ENCODE measurements at regions not wholly inside any gene's neighbourhood (a gene's known extent, or its start where the extent isn't known, plus 50 kb on each side); places are given as distances from the start of the nearest gene placed in this dataset.

- H3K27ac Mint-ChIP-seq = no peak overlapping the region
Measured at GRCh38 chr10:4670737-4671136, 155.3 kb upstream of the AKR1E2 start.

GRCh38 chr10:4669585-4669984 is 156.4 kb upstream of the AKR1E2 start:
- Mint-ChIP-seq H3K4me3 (no peak overlapping the region), H3K27ac (no peak overlapping the region), H3K9me3 (peaks cover 5% of the 10 kb centered on the region), H3K27me3 (peaks cover 18% of the 10 kb centered on the region), H3K4me1 (no peaks in the 10 kb centered on the region), H3K36me3 (no peaks in the 10 kb centered on the region)
- no peak for DNase-seq

More at GRCh38 chr10:4670737-4671136, 155.3 kb upstream of the AKR1E2 start:
- H3K4me1 Mint-ChIP-seq = no peaks in the 10 kb centered on the region
- DNase-seq = no peak
- no peaks in the 10 kb centered on the region for H3K36me3 Mint-ChIP-seq
- H3K27me3 Mint-ChIP-seq = peaks cover 29% of the 10 kb centered on the region
- H3K4me3 Mint-ChIP-seq = no peak overlapping the region
- peaks cover 5% of the 10 kb centered on the region for H3K9me3 Mint-ChIP-seq

- no peak overlapping the region for H3K27ac Mint-ChIP-seq
- H3K4me3 Mint-ChIP-seq = no peak overlapping the region
- peaks cover 31% of the 10 kb centered on the region for H3K27me3 Mint-ChIP-seq
- no peaks in the 10 kb centered on the region for H3K9me3 Mint-ChIP-seq
- no peaks in the 10 kb centered on the region for H3K36me3 Mint-ChIP-seq
- DNase-seq = no peak
- H3K4me1 Mint-ChIP-seq = no peaks in the 10 kb centered on the region
Measured at GRCh38 chr10:4663162-4663992, 162.6 kb upstream of the AKR1E2 start.

- no peak overlapping the region for H3K27ac Mint-ChIP-seq
- peaks cover 31% of the 10 kb centered on the region for H3K27me3 Mint-ChIP-seq
- H3K9me3 Mint-ChIP-seq = no peaks in the 10 kb centered on the region
- no peak overlapping the region for H3K4me3 Mint-ChIP-seq
- no peaks in the 10 kb centered on the region for H3K4me1 Mint-ChIP-seq
- DNase-seq = no peak
- H3K36me3 Mint-ChIP-seq = no peaks in the 10 kb centered on the region
Measured at GRCh38 chr10:4662576-4663161, 163.3 kb upstream of the AKR1E2 start.

GRCh38 chr10:4661511-4662255 is 164.3 kb upstream of the AKR1E2 start:
- peaks cover 31% of the 10 kb centered on the region for H3K27me3 Mint-ChIP-seq
- no peaks in the 10 kb centered on the region for H3K36me3 Mint-ChIP-seq
- H3K27ac Mint-ChIP-seq = no peak overlapping the region
- no peak for DNase-seq
- no peaks in the 10 kb centered on the region for H3K9me3 Mint-ChIP-seq
- no peak overlapping the region for H3K4me3 Mint-ChIP-seq
- peaks cover 1% of the 10 kb centered on the region for H3K4me1 Mint-ChIP-seq

GRCh38 chr10:4658777-4659176 is 167.2 kb upstream of the AKR1E2 start:
- H3K9me3 Mint-ChIP-seq = no peaks in the 10 kb centered on the region
- peaks cover under 1% of the 10 kb centered on the region for H3K36me3 Mint-ChIP-seq

GRCh38 chr10:4656576-4657194 is 169.3 kb upstream of the AKR1E2 start:
- Mint-ChIP-seq H3K4me3 (no peak overlapping the region), H3K27me3 (peaks cover 22% of the 10 kb centered on the region), H3K36me3 (peaks cover 2% of the 10 kb centered on the region), H3K27ac (no peak overlapping the region), H3K9me3 (no peaks in the 10 kb centered on the region), H3K4me1 (peaks cover 20% of the 10 kb centered on the region)
- peak; percentile 31 for DNase-seq

More at GRCh38 chr10:4658777-4659176, 167.2 kb upstream of the AKR1E2 start:
- Mint-ChIP-seq H3K4me1 (peaks cover 3% of the 10 kb centered on the region), H3K4me3 (no peak overlapping the region), H3K27me3 (peaks cover 36% of the 10 kb centered on the region), H3K27ac (no peak overlapping the region)
- no peak for DNase-seq

GRCh38 chr10:4655879-4656278 is 170.1 kb upstream of the AKR1E2 start:
- Mint-ChIP-seq H3K27ac (no peak overlapping the region), H3K27me3 (peaks cover 17% of the 10 kb centered on the region), H3K9me3 (no peaks in the 10 kb centered on the region), H3K36me3 (peaks cover 2% of the 10 kb centered on the region), H3K4me1 (peaks cover 26% of the 10 kb centered on the region), H3K4me3 (no peak overlapping the region)
- no peak for DNase-seq

- peaks cover 2% of the 10 kb centered on the region for H3K36me3 Mint-ChIP-seq
- H3K27me3 Mint-ChIP-seq = peaks cover 13% of the 10 kb centered on the region
- peaks cover 27% of the 10 kb centered on the region for H3K4me1 Mint-ChIP-seq
- H3K9me3 Mint-ChIP-seq = no peaks in the 10 kb centered on the region
- no peak for DNase-seq
- no peak overlapping the region for H3K27ac Mint-ChIP-seq
- no peak overlapping the region for H3K4me3 Mint-ChIP-seq
Measured at GRCh38 chr10:4655406-4655805, 170.6 kb upstream of the AKR1E2 start.

GRCh38 chr10:4654496-4654895 is 171.5 kb upstream of the AKR1E2 start:
- H3K27me3 Mint-ChIP-seq = peaks cover 10% of the 10 kb centered on the region
- DNase-seq = no peak
- no peaks in the 10 kb centered on the region for H3K9me3 Mint-ChIP-seq
- H3K36me3 Mint-ChIP-seq = peaks cover 2% of the 10 kb centered on the region
- H3K27ac Mint-ChIP-seq = no peak overlapping the region
- H3K4me1 Mint-ChIP-seq = peaks cover 31% of the 10 kb centered on the region
- no peak overlapping the region for H3K4me3 Mint-ChIP-seq

GRCh38 chr10:4653160-4653559 is 172.8 kb upstream of the AKR1E2 start:
- Mint-ChIP-seq H3K4me1 (peaks cover 31% of the 10 kb centered on the region), H3K36me3 (peaks cover 2% of the 10 kb centered on the region), H3K9me3 (no peaks in the 10 kb centered on the region), H3K4me3 (no peak overlapping the region), H3K27me3 (peaks cover 12% of the 10 kb centered on the region), H3K27ac (no peak overlapping the region)
- no peak for DNase-seq

- Mint-ChIP-seq H3K4me1 (peaks cover 34% of the 10 kb centered on the region), H3K27ac (peak overlapping the region; percentile 94), H3K9me3 (no peaks in the 10 kb centered on the region), H3K36me3 (peaks cover 2% of the 10 kb centered on the region), H3K4me3 (peak overlapping the region; percentile 35), H3K27me3 (peaks cover 12% of the 10 kb centered on the region)
- DNase-seq = peak; percentile 27
Measured at GRCh38 chr10:4652111-4653010, 173.6 kb upstream of the AKR1E2 start.

GRCh38 chr10:4651404-4652037 is 174.5 kb upstream of the AKR1E2 start:
- peak overlapping the region; percentile 94 for H3K27ac Mint-ChIP-seq
- no peaks in the 10 kb centered on the region for H3K9me3 Mint-ChIP-seq
- H3K27me3 Mint-ChIP-seq = peaks cover 12% of the 10 kb centered on the region
- peaks cover 2% of the 10 kb centered on the region for H3K36me3 Mint-ChIP-seq
- peak overlapping the region; percentile 35 for H3K4me3 Mint-ChIP-seq
- peak; percentile 18 for DNase-seq
- peaks cover 32% of the 10 kb centered on the region for H3K4me1 Mint-ChIP-seq

GRCh38 chr10:4650582-4650981 is 175.4 kb upstream of the AKR1E2 start:
- H3K4me3 Mint-ChIP-seq = no peak overlapping the region
- peaks cover 2% of the 10 kb centered on the region for H3K36me3 Mint-ChIP-seq
- H3K27ac Mint-ChIP-seq = no peak overlapping the region
- no peak for DNase-seq
- peaks cover 32% of the 10 kb centered on the region for H3K4me1 Mint-ChIP-seq
- H3K27me3 Mint-ChIP-seq = peaks cover 12% of the 10 kb centered on the region
- no peaks in the 10 kb centered on the region for H3K9me3 Mint-ChIP-seq

Measured in activated naive CD8-positive, alpha-beta T cell treated with anti-CD3 and anti-CD28 coated beads for 36 hours (primary cell).